Coronary artery (tissue), 2 donors: ENCODE measurements at regions not wholly inside any gene's neighbourhood (a gene's known extent, or its start where the extent isn't known, plus 50 kb on each side); places are given as distances from the start of the nearest gene placed in this dataset.
A peak's percentile ranks its signal among the peaks of the same experiment; 100 is the strongest.
"Not testable (repeated sequence)": the region's sequence is repeated elsewhere in the genome, so short reads cannot be mapped to it uniquely, and the experiment has no call there.

ENCODE experiments used
- DNase-seq: peaks from one replicate; pipeline ENCODE4 v3.0.0-alpha.2; 2017; ENCODE audit warnings: low spot score
- H3K27ac ChIP-seq, 2 donors: fragments of 200-600 bp; sonication (generic); one replicate each; pipeline ENCODE4 v1.5.1; 2016 to 2019
- H3K4me3 ChIP-seq: fragments of 200-600 bp; sonication (generic); 2 replicates; pipeline ENCODE4 v1.5.1; 2016; ENCODE audit warnings: mild to moderate bottlenecking, moderate library complexity
- TF ChIP-seq, protein P1 (sequence below): fragments of 200-600 bp; sonication (generic); IDR thresholded peaks from one replicate; pipeline ENCODE4 v1.5.1; 2019; ENCODE audit warnings: antibody characterized with exemption

DNA sequence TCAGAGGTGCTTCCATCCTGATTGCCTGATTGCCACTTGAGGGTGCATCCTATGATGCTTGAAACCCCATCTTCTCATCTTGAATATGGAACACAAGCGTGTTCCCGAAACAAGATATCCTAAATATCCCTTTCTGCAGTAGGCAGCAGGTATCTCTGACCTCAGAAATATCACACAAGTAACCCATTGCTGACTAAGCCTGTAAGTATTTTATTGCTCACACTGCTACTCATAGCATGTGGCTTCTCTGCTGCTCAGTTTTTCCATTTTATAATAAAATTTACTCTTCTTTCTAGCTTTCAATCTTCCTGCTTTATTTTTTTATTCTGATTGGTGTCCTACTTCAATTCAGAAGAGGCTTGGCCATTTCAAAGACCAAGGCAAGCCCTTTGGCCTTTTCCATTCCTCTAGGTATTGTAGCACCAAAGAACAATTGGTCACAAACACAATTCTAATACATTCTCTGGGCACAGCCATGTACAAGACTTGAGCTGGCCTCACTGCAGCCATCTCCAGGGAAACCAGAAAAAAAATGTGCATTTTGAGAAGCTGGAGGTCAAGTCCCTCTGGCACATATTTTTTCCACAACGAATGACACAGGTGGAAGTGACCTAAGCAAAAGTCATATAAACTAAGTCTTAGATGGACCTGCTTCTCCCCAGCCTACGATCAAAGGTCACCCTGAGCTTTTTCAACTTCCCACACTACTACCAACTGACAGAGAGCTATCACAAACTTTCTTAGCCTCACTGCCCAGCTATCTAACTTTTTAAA lies 107.0 kb downstream of the OR13H1 start:
- DNase-seq, result no peak
- TF ChIP-seq, protein P1, sequence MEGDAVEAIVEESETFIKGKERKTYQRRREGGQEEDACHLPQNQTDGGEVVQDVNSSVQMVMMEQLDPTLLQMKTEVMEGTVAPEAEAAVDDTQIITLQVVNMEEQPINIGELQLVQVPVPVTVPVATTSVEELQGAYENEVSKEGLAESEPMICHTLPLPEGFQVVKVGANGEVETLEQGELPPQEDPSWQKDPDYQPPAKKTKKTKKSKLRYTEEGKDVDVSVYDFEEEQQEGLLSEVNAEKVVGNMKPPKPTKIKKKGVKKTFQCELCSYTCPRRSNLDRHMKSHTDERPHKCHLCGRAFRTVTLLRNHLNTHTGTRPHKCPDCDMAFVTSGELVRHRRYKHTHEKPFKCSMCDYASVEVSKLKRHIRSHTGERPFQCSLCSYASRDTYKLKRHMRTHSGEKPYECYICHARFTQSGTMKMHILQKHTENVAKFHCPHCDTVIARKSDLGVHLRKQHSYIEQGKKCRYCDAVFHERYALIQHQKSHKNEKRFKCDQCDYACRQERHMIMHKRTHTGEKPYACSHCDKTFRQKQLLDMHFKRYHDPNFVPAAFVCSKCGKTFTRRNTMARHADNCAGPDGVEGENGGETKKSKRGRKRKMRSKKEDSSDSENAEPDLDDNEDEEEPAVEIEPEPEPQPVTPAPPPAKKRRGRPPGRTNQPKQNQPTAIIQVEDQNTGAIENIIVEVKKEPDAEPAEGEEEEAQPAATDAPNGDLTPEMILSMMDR, result no peak
- no peak overlapping the region for H3K27ac ChIP-seq
- no peak overlapping the region for H3K4me3 ChIP-seq

DNA sequence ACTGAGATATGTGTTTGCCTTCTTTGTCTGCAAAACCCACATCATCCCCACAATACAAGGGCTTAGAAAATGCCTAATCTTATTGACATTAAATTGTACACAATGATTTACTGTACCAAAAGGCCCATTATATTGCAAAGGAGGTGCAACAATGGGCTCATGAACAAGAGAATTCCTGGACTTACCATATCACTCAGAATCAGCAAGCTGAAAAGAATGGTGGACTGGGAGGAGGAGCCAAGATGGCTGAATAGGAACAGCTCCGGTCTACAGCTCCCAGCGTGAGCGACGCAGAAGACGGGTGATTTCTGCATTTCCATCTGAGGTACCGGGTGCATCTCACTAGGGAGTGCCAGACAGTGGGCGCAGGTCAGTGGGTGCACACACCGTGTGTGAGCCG lies 119.9 kb downstream of the OR13H1 start:
- not testable (repeated sequence) for DNase-seq, H3K27ac ChIP-seq, H3K4me3 ChIP-seq

DNA sequence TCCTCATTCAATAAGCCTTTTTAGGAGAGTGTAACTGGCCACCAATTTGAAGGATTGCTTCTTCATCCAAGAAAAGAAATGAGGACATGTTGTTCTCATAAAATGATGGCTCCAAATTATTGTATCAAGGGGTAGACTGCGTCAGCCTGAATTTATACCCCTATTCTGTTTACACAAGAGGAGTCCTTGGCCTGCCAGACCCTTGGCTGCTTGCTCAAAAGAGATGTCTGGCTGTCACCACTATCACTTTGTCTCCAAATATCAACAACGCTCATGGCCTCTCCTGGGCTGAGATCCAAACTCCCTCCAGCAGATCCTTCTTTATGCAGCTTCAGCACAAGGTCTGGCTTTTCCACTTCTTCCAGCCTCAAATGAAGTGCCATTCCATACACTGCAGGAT lies 127.9 kb downstream of the OR13H1 start:
- H3K27ac ChIP-seq, result no peak overlapping the region

DNA sequence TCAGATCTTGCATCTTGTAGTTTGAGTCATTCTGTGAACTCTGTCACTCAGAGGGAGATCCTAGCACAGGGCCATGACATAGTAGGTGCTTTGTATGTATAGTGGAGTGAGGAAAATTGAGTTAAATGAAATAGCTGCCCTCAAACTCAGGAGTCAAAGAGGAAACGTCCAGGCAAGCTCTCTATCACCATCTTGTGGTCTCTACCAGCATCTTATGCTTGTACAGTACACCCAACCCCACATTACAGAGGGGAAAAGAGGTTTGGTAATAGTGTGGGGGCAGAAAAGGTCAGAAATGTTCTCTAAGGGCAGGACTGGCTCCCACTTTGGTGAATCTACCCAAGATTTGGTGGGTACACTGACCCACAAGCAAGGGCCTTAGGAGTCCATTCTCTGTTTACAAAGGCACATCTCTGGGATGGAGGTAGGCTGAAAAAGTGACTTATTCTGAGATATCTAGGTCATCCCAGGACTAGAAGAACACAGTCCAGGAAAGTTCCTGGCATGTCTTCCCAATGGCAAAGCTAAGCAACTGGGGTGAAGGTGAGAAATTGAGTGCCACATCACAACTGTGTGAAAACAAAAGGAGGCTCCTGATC lies 131.8 kb downstream of the OR13H1 start:
- no peak for DNase-seq
- Histone ChIP-seq H3K27ac (no peak overlapping the region), H3K4me3 (no peak overlapping the region)
- TF ChIP-seq, protein P1, result no peak

More for the DNA sequence above, 127.9 kb downstream of the OR13H1 start:
- no peak for DNase-seq
- H3K4me3 ChIP-seq, result no peak overlapping the region
- TF ChIP-seq, protein P1, result no peak

DNA sequence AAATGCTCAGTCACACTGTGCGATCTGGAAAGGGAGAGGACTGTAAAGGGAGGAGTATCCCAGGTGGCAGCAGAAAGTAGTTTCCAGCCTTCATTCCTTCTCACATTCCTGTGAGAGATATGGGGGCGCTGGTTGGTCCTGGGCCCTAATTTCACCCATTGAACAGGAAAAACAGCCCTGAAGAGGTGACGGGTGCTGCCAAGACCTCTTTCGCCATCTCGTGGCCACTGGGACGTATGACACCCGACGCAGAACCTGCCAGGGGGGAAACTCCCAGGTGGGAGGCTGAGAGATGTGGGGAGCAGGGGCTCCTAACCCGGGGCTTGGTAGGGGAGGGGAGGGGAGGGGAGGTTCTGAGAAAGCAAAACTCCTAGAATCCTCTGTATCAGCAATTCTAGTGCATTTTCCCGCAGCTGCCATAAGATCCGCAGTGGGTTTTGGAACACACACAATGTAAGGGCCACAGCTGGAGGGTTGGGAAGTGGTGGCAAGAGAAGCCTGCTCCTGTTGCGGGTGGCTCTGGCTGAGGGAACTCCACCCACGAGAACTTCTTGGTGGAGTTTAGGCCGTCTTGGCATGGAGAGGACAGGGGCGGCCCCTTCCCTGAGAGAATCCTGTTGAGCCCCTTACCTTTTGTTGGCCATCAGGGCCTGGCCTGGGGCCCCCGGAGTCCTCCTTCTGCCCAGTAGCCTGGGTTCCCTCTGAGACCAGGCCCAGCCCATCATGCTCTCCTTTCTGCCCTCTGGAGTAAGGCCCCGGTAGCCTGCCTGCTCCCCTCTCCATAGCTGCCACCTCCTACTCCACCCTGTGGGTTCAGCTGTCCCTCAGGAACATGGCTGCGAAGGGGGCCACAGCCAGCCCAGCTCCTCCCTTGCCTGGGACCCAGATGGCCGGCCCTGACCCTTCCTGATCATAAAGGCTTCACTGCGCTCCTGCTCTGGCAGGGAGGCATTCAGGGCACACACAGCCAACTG lies 134.1 kb downstream of the OR13H1 start:
- DNase-seq, result no peak
- TF ChIP-seq, protein P1, result peak; percentile 32
- no peak overlapping the region for H3K4me3 ChIP-seq
- no peak overlapping the region for H3K27ac ChIP-seq

DNA sequence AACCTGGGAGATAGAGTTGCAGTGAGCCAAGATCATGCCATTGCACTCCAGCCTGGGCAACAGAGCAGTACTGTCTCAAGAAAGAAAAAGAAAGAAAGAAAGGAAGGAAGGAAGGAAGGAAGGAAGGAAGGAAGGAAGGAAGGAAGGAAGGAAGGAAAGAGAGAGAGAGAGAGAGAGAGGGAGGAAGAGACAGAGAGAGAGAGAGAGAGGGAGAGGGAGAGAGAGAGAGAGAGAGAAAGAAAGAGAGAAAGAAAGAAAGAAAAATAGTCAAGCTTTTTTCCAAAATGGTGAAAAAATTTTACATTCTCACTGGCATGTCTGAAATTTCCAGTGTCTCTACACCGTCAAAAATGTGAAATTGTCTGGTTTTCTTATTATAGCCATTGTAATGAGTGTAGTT lies 138.9 kb downstream of the OR13H1 start:
- H3K4me3 ChIP-seq, H3K27ac ChIP-seq, DNase-seq: not testable (repeated sequence)

DNA sequence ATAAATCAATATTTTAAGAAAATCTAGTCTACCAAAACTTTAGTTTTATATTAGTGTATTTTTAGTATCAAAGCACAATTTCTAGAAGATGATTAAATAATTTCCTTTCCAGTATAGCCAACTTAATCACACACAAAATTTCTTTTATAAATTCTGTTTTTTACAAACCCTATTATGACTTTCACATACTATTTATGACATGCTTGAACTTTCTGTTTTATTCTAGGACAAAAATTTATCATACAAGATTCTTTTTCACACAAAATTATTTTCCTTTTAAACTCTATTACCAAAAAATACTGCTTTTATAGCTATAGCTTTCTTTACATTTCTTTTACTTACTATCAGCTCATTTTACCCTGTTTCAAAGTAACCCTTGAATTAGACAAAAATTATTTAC lies 149.5 kb downstream of the OR13H1 start:
- Histone ChIP-seq H3K27ac (no peak overlapping the region), H3K4me3 (no peak overlapping the region)
- TF ChIP-seq, protein P1, result no peak
- DNase-seq, result no peak

DNA sequence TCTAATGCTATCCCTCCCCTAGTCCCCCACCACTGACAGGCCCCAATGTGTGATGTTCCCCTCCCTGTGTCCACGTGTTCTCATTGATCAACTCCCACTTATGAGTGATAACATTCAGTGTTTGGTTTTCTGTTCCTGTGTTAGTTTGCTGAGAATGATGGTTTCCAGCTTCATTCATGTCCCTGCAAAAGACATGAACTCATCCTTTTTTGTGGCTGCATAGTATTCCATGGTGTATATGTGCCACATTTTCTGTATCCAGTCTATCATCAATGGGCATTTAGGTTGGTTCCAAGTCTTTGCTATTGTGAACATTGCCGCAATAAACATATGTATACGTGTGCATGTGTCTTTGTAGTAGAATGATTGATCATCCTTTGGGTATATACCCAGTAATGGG lies 153.1 kb downstream of the OR13H1 start:
- not testable (repeated sequence) for DNase-seq, H3K27ac ChIP-seq, H3K4me3 ChIP-seq
